ENCODE measurements at regions not wholly inside any gene's neighbourhood (a gene's known extent, or its start where the extent isn't known, plus 50 kb on each side); places are given as distances from the start of the nearest gene placed in this dataset.

DNA sequence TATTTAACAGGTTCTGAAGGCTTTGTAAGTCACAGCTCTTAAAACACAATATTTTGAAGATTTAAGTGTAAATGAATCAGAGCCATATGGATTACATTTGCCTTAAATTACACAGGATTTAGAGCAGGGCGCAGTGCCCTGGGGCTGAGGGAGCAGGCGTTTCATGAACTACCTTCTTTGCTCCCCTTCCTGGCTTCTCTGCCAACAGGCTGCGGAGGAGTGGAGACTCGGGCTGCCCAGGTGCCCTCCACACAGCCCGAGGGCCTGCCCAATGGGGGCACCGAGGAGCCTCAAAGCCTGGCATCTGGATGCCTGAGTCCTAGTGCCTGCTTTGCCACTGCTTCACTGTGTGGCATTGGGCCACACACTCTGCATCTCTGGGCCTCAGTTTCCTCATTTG is 90.6 kb upstream of the HAND1 start:
- Mint-ChIP-seq H3K9me3 (peaks cover 3% of the 10 kb centered on the region), H3K4me1 (peaks cover 14% of the 10 kb centered on the region), H3K27me3 (ENCODE audit: low read depth) (peaks cover 14% of the 10 kb centered on the region), H3K36me3 (ENCODE audit: low read depth) (no peaks in the 10 kb centered on the region), H3K4me3 (no peak overlapping the region), H3K27ac (no peak overlapping the region)
- TF ChIP-seq, protein P1, sequence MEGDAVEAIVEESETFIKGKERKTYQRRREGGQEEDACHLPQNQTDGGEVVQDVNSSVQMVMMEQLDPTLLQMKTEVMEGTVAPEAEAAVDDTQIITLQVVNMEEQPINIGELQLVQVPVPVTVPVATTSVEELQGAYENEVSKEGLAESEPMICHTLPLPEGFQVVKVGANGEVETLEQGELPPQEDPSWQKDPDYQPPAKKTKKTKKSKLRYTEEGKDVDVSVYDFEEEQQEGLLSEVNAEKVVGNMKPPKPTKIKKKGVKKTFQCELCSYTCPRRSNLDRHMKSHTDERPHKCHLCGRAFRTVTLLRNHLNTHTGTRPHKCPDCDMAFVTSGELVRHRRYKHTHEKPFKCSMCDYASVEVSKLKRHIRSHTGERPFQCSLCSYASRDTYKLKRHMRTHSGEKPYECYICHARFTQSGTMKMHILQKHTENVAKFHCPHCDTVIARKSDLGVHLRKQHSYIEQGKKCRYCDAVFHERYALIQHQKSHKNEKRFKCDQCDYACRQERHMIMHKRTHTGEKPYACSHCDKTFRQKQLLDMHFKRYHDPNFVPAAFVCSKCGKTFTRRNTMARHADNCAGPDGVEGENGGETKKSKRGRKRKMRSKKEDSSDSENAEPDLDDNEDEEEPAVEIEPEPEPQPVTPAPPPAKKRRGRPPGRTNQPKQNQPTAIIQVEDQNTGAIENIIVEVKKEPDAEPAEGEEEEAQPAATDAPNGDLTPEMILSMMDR (IDR thresholded peaks at IDR 0.05; ENCODE audit: unreplicated experiment in 3 of 3) = no peak

DNA sequence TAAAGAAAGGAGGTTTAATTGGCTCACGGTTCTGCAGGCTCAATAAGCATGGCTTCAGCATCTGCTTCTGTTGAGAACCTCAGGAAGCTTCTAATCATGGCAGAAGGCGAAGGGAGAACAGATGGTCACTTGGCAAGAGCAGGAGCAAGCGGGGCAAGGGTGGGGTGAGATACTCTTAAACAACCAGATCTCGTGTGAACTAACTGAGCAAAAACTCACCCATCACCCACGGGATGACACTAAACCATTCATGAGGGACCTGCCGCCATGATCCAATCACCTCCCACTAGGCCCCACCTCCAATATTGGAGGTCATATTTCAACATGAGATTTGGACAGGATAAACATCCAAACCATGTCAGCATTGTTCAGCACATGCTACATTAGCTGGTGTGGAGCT is 89.1 kb upstream of the HAND1 start:
- Mint-ChIP-seq H3K9me3 (peaks cover 3% of the 10 kb centered on the region), H3K4me3 (no peak overlapping the region), H3K27me3 (ENCODE audit: low read depth) (peaks cover 14% of the 10 kb centered on the region), H3K4me1 (peaks cover 21% of the 10 kb centered on the region), H3K27ac (no peak overlapping the region), H3K36me3 (ENCODE audit: low read depth) (no peaks in the 10 kb centered on the region)
- TF ChIP-seq, protein P1 (IDR thresholded peaks at IDR 0.05; ENCODE audit: unreplicated experiment in 3 of 3) = no peak

DNA sequence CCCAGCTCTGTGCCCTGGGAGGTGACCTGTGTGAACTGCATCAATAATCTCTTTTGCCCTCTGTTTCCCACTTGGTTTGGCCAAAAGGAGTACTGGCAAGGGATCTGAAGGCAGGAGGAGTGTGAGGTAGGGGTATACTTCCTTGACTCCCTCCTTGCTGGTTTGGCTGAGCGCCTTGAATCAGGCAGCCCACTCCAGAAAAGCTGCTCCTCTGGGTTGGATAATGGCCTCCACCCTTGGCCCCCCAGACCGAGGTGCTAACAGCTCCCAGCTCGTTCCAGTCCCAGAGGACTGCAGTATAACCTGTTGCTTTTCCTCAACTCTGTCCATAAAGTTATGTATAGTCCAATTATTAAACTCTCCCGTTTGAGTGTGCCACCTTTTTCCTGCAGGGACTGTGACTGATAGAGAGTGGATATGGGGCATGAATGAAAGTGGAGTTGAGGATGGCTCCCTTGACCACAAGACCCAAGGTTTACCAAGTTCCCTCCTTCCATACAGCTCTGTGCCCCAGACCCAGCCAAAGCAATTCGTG is 88.2 kb upstream of the HAND1 start:
- H3K9me3 Mint-ChIP-seq = peaks cover 3% of the 10 kb centered on the region
- no peak overlapping the region for H3K4me3 Mint-ChIP-seq
- TF ChIP-seq, protein P1 (IDR thresholded peaks at IDR 0.05; ENCODE audit: unreplicated experiment in 3 of 3) = no peak
- H3K36me3 Mint-ChIP-seq (ENCODE audit: low read depth) = no peaks in the 10 kb centered on the region
- H3K27ac Mint-ChIP-seq = no peak overlapping the region
- peaks cover 8% of the 10 kb centered on the region for H3K27me3 Mint-ChIP-seq (ENCODE audit: low read depth)
- H3K4me1 Mint-ChIP-seq = peaks cover 17% of the 10 kb centered on the region

DNA sequence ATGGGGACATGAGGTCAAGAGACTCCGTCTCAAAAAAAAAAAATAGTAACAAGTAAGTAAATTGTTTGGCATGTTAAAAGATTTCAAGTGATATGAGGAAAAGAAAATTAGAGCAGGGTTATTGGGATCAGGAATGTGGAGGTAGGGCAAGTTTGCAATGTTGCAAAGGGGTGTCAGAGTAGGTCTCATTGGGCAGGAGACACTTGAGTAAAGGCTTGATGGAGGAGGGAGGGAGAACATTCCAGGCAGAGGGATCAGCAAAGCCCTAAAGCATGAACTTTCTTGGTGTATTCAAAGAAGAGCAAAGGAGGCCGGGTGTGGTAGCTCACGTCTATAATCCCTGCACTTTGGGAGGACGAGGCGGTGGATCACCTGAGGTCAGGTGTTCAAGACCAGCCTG is 87.1 kb upstream of the HAND1 start:
- Mint-ChIP-seq H3K27ac (peak overlapping the region in 1 of 3 experiments; percentile 49), H3K9me3 (peaks cover 3% of the 10 kb centered on the region), H3K36me3 (ENCODE audit: low read depth) (no peaks in the 10 kb centered on the region), H3K4me1 (peaks cover 11% of the 10 kb centered on the region), H3K4me3 (peak overlapping the region in 1 of 3 experiments; percentile 11), H3K27me3 (ENCODE audit: low read depth) (no peaks in the 10 kb centered on the region)
- TF ChIP-seq, protein P1 (IDR thresholded peaks at IDR 0.05; ENCODE audit: unreplicated experiment in 3 of 3) = no peak

DNA sequence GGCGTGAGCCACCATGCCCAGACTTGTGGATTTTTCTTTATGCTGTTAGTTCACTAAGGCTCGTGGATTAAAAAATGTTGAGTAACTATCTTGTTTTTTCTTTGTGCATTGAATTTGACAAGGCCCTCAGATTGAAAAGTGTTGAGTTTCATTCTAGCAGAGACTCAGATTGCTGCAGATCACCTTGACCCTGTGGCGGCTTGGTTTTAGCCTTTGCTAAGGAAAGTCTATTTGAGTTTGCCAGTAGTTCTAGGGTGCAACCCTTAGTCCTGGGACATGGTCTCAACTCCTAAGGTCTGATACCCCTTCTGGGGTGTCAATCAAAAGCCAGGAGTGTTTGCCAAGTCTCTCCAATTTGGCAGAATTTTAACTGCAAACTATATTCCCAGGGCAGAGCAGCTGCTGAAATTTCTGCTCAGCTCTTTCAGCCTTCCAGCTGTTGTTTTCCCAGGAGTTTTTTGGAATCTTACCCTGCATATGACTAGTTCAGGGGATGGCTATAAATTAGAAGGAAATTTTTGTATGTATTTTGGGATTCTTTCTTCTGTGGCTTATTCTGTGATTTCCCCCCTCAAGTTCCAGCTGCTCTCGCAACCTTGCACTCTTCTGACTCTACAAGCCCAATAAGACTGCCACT is 84.3 kb upstream of the HAND1 start:
- peaks cover 6% of the 10 kb centered on the region for H3K4me1 Mint-ChIP-seq
- H3K36me3 Mint-ChIP-seq (ENCODE audit: low read depth) = no peaks in the 10 kb centered on the region
- TF ChIP-seq, protein P1 (IDR thresholded peaks at IDR 0.05; ENCODE audit: unreplicated experiment in 3 of 3) = no peak
- peaks cover 3% of the 10 kb centered on the region for H3K27me3 Mint-ChIP-seq (ENCODE audit: low read depth)
- H3K27ac Mint-ChIP-seq = peak overlapping the region in 2 of 3 experiments; percentile 13 to 49
- no peak overlapping the region for H3K4me3 Mint-ChIP-seq
- peaks cover 3% of the 10 kb centered on the region for H3K9me3 Mint-ChIP-seq

Measured in nephron (organoid).